IMR-90 (cell line): ENCODE measurements at regions not wholly inside any gene's neighbourhood (a gene's known extent, or its start where the extent isn't known, plus 50 kb on each side); places are given as distances from the start of the nearest gene placed in this dataset.

Experiments used
- ATAC-seq: fragments of 200-7000 bp; cut with Tn5 transposase; 2 replicates; pipeline ENCODE4 v1.9.1; 2020; ENCODE audit warnings: low read depth, mild to moderate bottlenecking, moderate library complexity
- BruUV-seq: library from RNA; stranded (reverse); fragments of 400-500 nt; replicated peaks from 2 replicates; lab custom pipeline; 2021; lab: Mats Ljungman, UMichigan
- CTCF ChIA-PET: fragments of 300-600 bp; formaldehyde crosslinking; extraction: SDS; loops from one replicate; lab custom pipeline; 2021; ENCODE audit warnings: antibody characterized with exemption; lab: Yijun Ruan, JAX
- POLR2A ChIA-PET: fragments of 300-600 bp; sonication (Branson Sonifier 250); formaldehyde crosslinking; loops from one replicate; lab custom pipeline; 2022; ENCODE audit warnings: antibody characterized with exemption; ENCODE audit not compliant: unreplicated experiment; lab: Charles Lee
- DNase-seq: peaks from one replicate; pipeline ENCODE4 v3.0.0; 2013
- H2AFZ ChIP-seq: replicated peaks from 2 replicates; pipeline ENCODE3; 2013; ENCODE audit warnings: low read length, mild to moderate bottlenecking; ENCODE audit not compliant: poor library complexity
- H2AK5ac ChIP-seq: 2 replicates; pipeline ENCODE4 v1.6.1; 2013; ENCODE audit warnings: low read depth, low read length, inconsistent platforms
- H2AK9ac ChIP-seq: replicated peaks from 2 replicates; pipeline ENCODE3; 2013; ENCODE audit warnings: mild to moderate bottlenecking, low read depth, low read length, moderate library complexity; ENCODE audit not compliant: poor library complexity
- H2BK120ac ChIP-seq: 2 replicates; pipeline ENCODE4 v1.6.1; 2013; ENCODE audit warnings: low read depth, low read length, inconsistent platforms
- H2BK15ac ChIP-seq: 3 replicates; pipeline ENCODE4 v1.6.1; 2013; ENCODE audit warnings: low read depth, low read length, inconsistent platforms
- H2BK20ac ChIP-seq: 2 replicates; pipeline ENCODE4 v1.6.1; 2013; ENCODE audit warnings: low read depth, mild to moderate bottlenecking, inconsistent platforms, low read length, moderate library complexity
- H2BK5ac ChIP-seq: 2 replicates; pipeline ENCODE4 v1.6.1; 2013; ENCODE audit warnings: mild to moderate bottlenecking, low read depth, low read length, inconsistent platforms; ENCODE audit not compliant: poor library complexity, severe bottlenecking
- H3K14ac ChIP-seq: replicated peaks from 2 replicates; pipeline ENCODE4 v1.6.1; 2013; ENCODE audit warnings: low read depth, low read length, inconsistent platforms
- H3K18ac ChIP-seq: 2 replicates; pipeline ENCODE4 v1.6.1; 2013; ENCODE audit warnings: low read depth, low read length, control low read depth
- H3K23ac ChIP-seq: 2 replicates; pipeline ENCODE4 v1.6.1; 2013; ENCODE audit warnings: low read depth, low read length, inconsistent platforms
- H3K27ac ChIP-seq: 2 replicates; pipeline ENCODE4 v1.5.1; 2013; ENCODE audit warnings: mild to moderate bottlenecking, control low read depth, low read length; ENCODE audit not compliant: insufficient read depth
- H3K27me3 ChIP-seq: 2 replicates; pipeline ENCODE4 v1.6.1; 2013; ENCODE audit warnings: low read length; ENCODE audit not compliant: control insufficient read depth, insufficient read depth
- H3K36me3 ChIP-seq: 2 replicates; pipeline ENCODE4 v1.6.1; 2013; ENCODE audit warnings: low read length, mixed read lengths; ENCODE audit not compliant: control insufficient read depth, insufficient read depth
- H3K4ac ChIP-seq: 2 replicates; pipeline ENCODE4 v1.6.1; 2013; ENCODE audit warnings: low read depth, low read length, inconsistent platforms
- H3K4me1 ChIP-seq: 2 replicates; pipeline ENCODE4 v1.6.1; 2013; ENCODE audit warnings: low read length, mixed read lengths; ENCODE audit not compliant: control insufficient read depth, insufficient read depth
- H3K4me2 ChIP-seq: 2 replicates; pipeline ENCODE4 v1.6.1; 2013; ENCODE audit warnings: low read depth, mild to moderate bottlenecking, control low read depth, low read length, moderate library complexity
- H3K4me3 ChIP-seq: 2 replicates; pipeline ENCODE4 v1.5.1; 2013; ENCODE audit warnings: low read depth, mild to moderate bottlenecking, control low read depth, low read length, moderate library complexity; ENCODE audit not compliant: insufficient read depth
- H3K56ac ChIP-seq: 2 replicates; pipeline ENCODE4 v1.6.1; 2013; ENCODE audit warnings: low read length, inconsistent platforms; ENCODE audit not compliant: insufficient read depth; ENCODE audit errors: extremely low read depth
- H3K79me1 ChIP-seq, 2 experiments: 2 replicates each; pipeline ENCODE4 v1.6.1; 2013; ENCODE audit warnings: low read length in 2 of 2, inconsistent platforms in 1 of 2, low read depth in 1 of 2
- H3K9ac ChIP-seq: 2 replicates; pipeline ENCODE4 v1.6.1; 2013; ENCODE audit warnings: low read depth, low read length, control low read depth
- H3K9me1 ChIP-seq: 2 replicates; pipeline ENCODE4 v1.6.1; 2013; ENCODE audit warnings: low read length, inconsistent platforms; ENCODE audit not compliant: insufficient read depth
- H3K9me3 ChIP-seq: 2 replicates; pipeline ENCODE4 v1.6.1; 2013; ENCODE audit warnings: low read length; ENCODE audit not compliant: control insufficient read depth, insufficient read depth
- H4K20me1 ChIP-seq: 2 replicates; pipeline ENCODE4 v1.6.1; 2013; ENCODE audit warnings: low read length, inconsistent platforms; ENCODE audit not compliant: insufficient read depth
- H4K5ac ChIP-seq: 2 replicates; pipeline ENCODE4 v1.6.1; 2013; ENCODE audit warnings: mild to moderate bottlenecking, low read depth, low read length, control low read depth
- H4K8ac ChIP-seq, 2 experiments: 2 replicates each; pipeline ENCODE4 v1.6.1; 2013; ENCODE audit warnings: low read depth in 2 of 2, low read length in 2 of 2, control low read depth in 1 of 2, inconsistent platforms in 1 of 2
- H4K91ac ChIP-seq: 2 replicates; pipeline ENCODE4 v1.6.1; 2013; ENCODE audit warnings: low read depth, low read length, inconsistent platforms; ENCODE audit not compliant: insufficient read depth
- CTCF ChIP-seq: conservative IDR thresholded peaks from 2 replicates; pipeline ENCODE4 v1.5.1; 2012; ENCODE audit warnings: mild to moderate bottlenecking, low read depth, low read length, improper control_type of control experiment
- FOS ChIP-seq: fragments of 150-350 bp; IDR thresholded peaks from 2 replicates; pipeline ENCODE4 v1.6.1; 2016; ENCODE audit warnings: low read depth, low read length
- POLR2A ChIP-seq: IDR thresholded peaks from 2 replicates; pipeline ENCODE4 v1.6.1; 2012; ENCODE audit warnings: mild to moderate bottlenecking, low read depth, low read length
- USF2 ChIP-seq: fragments of 150-350 bp; IDR thresholded peaks from 2 replicates; pipeline ENCODE4 v1.6.1; 2017; ENCODE audit warnings: mild to moderate bottlenecking, antibody characterized with exemption, low read length, low read depth
- WGBS, 2 experiments: methylation state at CpG; one replicate each; pipeline versions ENCODE4 v1.1.5 to v1.1.7; 2013; ENCODE audit warnings: missing lambda C conversion rate in 2 of 2; ENCODE audit not compliant: insufficient read length in 1 of 2; ENCODE audit errors: extremely low coverage in 2 of 2; 5-methylcytosine and 5-hydroxymethylcytosine counted together
- dilution Hi-C: fragments of 300-500 bp; cut with HindIII; formaldehyde crosslinking; loops from one replicate; pipeline ENCODE4 v1.14.3; 2018; ENCODE audit warnings: low sequenced_read_pairs; ENCODE audit not compliant: unreplicated experiment
- in situ Hi-C: fragments of 300-500 bp; cut with MboI; formaldehyde crosslinking; loops from 3 replicates; pipeline ENCODE4 v1.14.3; 2019; ENCODE audit warnings: low sequenced_read_pairs, inconsistent platforms, mixed read lengths
- intact Hi-C: fragments of 100-400 bp; cut with micrococcal nuclease; formaldehyde crosslinking; loops from 2 replicates; pipeline ENCODE4 v1.10.0; 2022

GRCh38 chr10:129280155-129280502 is 186.9 kb upstream of the MGMT start:
- dilution Hi-C loops, result no loop called here
- Histone ChIP-seq H2AFZ (no peak overlapping the region), H3K36me3 (no peaks in the 10 kb centered on the region; the same call in 1 of the 2 replicates), H3K27ac (no peak overlapping the region), H3K4me2 (no peak overlapping the region), H3K4ac (no peak overlapping the region), H4K5ac (no peak overlapping the region), H3K14ac (no peak overlapping the region), H3K27me3 (no peaks in the 10 kb centered on the region), H4K8ac (no peak overlapping the region), H3K18ac (no peak overlapping the region), H3K9me3 (peaks cover 18% of the 10 kb centered on the region), H3K56ac (no peak overlapping the region), H3K9me1 (no peaks in the 10 kb centered on the region), H2BK120ac (no peak overlapping the region), H3K4me3 (no peak overlapping the region), H2AK5ac (no peak overlapping the region), H2BK5ac (no peak overlapping the region), H2BK15ac (no peak overlapping the region; the same call in 2 of the 3 replicates), H4K91ac (no peak overlapping the region), H3K79me1 (no peaks in the 10 kb centered on the region), H4K20me1 (no peaks in the 10 kb centered on the region), H3K9ac (no peak overlapping the region), H3K23ac (no peak overlapping the region), H3K4me1 (no peaks in the 10 kb centered on the region), H2BK20ac (no peak overlapping the region), H2AK9ac (no peak overlapping the region)
- TF ChIP-seq USF2, result no peak
- no peak for TF ChIP-seq POLR2A
- TF ChIP-seq FOS, result no peak
- no peak for TF ChIP-seq CTCF
- CTCF ChIA-PET, result no interaction called here
- no peak for DNase-seq
- intact Hi-C loops, result loop anchor here (5.0 kb wide), 2 partner anchors 183 to 248 kb away; no protein-coding TSS in a partner anchor
- POLR2A ChIA-PET, result no interaction called here
- no peak for ATAC-seq
- no CpG with 5 or more reads among the region's 1 CpG for WGBS, 2 experiments
- BruUV-seq, result no TSS peak
- in situ Hi-C loops, result no loop called here
